Kidney glomerular epithelial cell (primary cell): ENCODE measurements at regions not wholly inside any gene's neighbourhood (a gene's known extent, or its start where the extent isn't known, plus 50 kb on each side); places are given as distances from the start of the nearest gene placed in this dataset.
"Not testable (repeated sequence)": the region's sequence is repeated elsewhere in the genome, so short reads cannot be mapped to it uniquely, and the experiment has no call there.

Experiments used
- DNase-seq: peaks from one replicate; lab custom pipeline; 2025; lab: John Stamatoyannopoulos, UW

DNA sequence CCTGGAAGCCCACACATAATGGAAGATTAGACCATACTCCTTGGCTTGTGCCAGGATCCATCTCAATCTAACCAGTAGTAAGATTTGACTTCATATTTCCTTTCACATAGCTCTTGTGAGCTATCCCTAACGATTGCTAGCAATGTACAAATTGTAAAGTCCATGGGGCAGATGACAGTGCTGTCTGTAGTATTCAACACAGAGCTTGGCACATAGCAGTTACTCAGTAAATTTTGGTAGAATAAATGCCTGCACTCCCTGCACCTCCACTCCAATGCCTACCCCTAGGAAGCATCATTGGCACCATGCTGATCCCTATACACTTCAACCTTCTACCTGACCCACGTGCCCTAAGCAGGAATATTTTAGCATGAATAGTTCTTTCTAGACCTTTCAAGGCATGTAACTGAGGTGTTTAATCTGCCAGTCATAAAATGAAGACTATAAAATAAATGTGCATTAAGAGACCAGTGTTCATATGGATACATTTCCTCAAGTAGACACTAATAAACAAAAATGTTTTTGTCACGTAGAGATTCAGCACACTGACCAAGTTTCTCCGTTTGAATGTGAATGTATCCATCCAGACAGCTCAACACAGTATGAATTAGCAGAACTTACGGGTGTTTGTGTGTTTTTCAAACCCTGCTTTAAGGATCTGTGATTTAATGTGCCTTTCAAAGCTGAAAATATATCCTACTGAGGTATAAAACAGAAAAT is 98.8 kb downstream of the BMP4 start:
- no peak for DNase-seq

DNA sequence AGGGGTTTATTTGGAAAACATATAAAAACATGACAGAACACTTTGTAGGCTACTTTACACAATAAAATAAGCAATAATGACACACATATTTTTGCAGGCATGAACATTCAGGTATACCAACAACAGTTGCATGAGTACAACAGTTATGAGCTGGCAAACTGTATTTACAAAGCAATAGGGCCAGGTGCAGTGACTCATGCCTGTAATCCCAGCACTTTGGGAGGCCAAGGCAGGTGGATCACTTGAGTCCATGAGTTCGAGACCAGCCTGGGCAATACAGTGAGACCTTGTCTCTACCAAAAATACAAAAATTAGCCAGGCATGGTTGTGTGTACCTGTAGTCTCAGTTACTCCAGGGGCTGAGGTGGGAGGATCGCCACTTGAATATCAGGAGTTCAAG is 101.1 kb downstream of the BMP4 start:
- DNase-seq: no peak

DNA sequence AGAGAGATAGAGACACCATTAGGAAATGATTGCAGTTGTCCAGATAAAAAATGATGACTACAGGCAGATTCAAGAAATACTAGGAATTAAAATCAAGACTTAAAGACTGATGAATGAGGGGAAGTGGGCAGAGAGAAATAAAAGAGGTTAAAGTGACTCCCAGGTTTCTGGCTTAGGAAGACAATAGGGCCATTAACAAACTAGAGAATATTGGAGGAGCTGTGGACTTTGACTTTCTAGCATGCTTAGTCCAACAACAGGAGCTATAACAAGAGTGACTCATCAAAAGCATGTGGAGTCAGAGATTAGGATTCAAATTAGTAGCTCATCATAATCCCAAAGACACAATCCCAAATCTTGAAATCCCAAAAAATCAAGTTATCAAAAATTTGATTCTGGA is 101.5 kb downstream of the BMP4 start:
- no peak for DNase-seq

DNA sequence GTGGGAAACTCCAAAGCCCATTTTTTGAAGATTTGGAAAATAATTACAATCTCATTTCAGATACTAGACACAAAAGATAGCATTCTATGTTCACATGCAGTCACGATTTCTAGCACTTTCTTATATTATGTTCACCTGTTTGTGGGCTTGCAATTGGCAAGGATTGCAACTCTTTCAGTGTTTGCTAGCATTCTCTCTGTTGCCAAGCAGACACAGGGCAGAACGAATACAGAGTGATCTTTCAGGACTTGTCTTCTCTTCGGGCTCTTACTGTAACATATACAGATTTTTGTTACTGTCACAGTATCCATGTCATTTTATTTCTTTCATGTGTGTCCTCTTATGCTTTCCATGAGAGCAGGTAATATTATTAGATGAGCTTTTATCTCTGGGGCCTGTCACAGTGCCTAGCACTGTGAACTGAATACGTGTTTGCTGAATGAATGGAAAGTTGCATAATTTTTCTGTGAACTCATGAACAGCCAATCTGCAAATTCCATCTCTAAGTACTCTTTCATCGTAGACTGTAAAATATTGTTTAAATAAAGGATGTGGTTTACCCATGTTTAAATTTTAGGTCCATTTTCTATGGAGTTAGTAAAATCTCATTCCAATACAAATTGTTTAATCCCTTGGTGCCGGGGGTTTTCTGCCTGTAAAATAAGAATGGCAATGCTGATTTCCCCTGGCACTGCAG is 105.1 kb downstream of the BMP4 start:
- no peak for DNase-seq

DNA sequence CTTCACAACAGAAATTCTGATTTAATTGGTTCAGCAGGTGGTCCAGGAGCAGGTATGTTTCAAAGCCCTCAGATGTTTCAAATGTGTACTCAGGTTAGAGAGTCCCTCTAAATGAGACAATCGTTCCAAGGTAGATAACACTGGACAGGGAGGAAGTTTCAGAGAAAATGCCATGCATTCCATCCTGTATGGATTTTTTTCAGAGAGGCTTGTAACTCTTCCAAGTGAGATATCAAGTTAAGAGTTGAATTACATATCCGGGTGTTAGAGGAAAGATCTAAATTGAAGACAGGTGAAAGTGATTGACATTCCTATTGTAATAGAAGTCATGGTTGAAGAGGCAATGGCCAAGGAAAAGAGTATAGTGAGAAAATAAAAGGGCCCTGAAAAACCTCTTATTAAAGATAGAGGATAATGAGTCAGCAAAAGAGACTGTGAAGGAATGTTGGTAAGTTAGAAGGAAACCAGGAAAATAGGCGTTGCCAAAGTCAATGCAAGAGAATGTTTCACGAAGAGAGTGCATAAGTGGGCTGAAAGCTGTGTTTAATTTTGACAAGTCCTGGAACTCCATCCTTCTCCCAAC is 105.8 kb downstream of the BMP4 start:
- peak; percentile 77 for DNase-seq

DNA sequence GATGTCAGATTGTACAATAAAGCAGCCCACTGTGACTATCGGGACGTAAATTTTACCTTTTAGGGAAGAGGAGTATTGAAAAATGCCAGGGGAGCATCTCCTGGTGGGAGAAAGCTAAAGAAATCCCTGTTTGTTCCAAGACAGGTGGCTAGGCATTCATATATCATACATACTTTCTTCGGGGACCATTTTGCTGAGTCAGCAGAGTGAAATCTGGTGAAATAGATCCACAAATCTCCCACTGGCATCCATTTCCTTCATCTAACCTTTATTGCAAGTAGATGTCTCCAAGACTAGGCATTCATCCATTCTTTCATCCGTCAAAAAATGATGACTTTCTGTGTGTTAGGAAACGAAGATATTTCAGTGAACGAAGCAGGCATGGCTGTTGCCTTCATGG is 107.1 kb downstream of the BMP4 start:
- no peak for DNase-seq

DNA sequence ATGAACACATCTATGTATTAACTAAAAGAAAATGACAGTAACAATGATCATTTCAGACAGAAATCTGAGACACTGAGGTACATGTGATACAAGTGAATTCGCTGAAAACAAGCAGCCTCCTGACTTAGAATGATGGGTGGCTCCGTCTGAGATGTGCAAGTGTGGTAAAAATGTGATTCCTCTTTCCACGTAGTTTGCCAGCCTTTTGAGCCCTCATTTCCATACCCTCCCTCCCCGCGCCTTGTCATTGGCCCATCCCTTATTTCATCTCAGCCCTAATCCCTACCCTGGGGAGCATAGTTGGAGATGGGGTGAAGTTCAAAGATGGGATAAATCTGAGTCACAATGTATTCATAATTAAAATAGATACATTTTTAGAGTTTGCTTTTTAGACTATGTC is 107.8 kb downstream of the BMP4 start:
- no peak for DNase-seq

DNA sequence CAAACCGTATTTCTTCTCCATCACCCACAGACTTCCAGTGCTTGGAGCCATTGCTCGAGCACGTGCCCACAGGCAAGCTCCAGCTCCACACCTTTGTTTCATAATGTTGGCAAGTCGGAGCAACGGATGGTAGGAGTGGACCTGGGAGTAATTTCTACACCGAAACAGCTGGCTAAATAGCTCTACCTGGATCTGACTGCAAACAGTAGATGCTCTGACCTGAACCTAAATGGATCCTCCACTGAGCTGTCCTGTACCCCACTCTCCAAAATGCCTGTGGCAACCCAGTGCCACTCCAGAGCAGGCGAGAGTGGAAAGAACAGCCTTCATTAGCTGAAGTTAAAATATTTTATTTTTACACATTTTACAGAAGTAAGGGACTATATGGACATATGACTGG is 108.7 kb downstream of the BMP4 start:
- DNase-seq: no peak

DNA sequence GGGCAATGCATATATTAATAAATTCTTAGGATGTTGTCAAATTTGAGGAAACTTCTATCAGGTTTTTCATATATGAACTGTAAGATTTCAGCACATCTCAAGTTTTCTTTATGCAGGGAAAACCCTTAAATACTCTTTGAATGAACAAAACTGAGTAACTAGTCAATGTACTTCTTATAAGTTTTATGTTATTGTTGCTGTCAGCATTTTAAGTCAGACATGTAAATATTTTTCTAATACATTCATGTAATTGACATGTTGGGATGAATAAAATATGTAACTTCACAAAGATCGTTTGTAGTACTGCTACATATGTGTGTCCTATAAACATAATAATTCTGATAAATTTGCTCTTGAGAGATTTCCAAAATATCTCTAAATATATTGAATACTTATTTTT is 109.6 kb downstream of the BMP4 start:
- no peak for DNase-seq

DNA sequence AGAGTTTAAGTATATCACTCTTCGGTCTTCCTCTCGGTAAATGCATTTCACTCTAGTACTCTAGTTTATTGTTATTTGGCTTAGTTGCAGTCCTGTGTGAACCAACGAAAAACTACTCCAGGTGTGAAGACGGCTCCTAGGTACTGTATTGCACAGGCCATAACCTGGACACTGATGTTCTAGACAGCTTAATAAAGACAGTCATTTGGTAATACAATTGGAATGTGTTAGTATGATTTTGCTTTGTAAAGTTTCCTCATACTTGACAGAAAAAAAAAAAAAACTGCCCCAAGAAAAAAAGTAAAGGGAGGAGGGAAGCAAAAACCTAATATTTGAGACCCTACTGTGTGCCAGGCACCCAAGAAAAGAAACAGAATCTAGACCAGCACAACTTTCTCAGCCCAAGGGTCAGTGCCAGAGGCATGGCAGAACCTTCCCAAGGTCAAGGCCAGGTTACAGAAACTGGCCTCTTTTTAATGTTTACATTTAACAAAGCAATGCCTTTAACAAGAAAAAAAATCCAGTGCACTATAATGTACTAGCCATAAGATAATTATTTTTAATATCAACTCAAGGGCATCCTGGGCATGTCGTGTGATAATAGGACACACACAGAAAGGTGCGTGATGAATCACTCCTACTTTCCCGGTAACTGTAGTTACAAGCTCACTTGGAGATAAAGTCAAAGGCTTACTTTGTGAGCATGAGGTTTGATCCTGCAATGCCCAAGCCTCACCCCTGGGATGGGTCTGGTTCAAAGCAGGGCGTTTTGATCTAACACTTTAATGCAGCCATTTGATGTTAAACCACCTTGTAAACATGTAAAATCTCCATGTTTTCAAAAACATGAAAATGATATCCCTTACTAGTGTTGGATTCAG is 110.6 kb downstream of the BMP4 start:
- peak; percentile 3 for DNase-seq

DNA sequence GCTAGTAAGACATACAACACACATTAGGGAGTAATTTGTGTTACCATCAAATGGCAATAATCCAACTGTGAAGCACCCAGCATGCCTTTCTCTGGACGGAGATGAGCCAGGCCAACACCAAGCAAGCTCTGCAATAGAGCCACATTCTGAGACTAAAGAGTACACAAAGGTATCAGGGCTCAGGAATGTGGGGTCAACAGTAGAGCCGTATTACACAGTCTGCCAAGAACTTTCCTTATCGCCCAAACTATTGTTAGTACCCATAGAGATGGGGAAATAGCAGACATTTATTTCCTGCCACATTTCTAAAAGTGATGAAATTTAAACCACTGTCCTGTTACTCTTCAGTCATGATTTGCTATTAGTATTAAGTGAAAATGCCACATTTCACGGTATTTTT is 113.7 kb downstream of the BMP4 start:
- DNase-seq: peak; percentile 91

DNA sequence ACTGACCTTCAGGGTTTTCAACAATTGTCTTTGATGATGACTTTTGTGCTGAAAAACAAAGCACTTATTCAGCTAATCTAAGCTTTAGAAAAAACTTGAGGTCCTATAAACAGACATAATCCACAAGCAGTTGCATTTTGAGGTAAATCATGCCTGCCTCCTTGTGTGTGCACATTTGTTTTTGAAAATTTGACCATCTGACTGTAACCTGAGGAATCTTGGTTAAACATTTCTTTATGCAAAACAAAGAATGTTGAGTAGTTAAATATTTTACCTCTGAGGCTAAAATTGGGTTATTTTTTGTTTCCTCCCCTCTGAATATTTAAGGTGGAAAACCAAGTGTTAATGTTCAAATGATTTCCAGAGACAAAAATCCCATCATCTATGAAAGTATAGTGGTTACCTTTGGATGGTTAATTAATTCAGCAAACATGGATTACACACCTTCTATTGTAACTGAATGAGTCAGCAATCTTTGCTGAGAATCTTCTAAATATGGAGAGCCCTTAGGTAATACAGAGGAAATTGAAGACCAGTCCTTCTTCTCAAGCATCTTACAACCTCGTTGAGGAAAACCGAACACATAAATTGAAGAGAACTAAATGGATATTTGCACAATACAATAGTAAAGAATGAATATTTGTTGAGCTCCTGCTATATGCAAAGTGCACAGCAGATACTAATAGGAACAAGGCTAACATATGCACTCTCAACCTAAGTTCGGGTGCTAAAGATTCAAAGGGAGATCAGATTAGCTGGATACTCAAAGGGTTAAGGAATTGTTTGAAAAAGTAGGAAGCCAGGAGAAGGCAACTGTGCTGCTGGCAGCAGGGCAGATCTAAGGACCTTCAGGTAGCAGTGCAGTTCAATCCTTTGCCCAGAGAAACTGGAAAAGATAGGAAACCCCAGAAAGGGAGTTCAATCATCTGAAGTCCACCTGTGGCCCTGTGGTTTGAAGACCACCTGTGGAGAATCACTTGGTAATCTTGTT is 115.2 kb downstream of the BMP4 start:
- peak; percentile 23 for DNase-seq

DNA sequence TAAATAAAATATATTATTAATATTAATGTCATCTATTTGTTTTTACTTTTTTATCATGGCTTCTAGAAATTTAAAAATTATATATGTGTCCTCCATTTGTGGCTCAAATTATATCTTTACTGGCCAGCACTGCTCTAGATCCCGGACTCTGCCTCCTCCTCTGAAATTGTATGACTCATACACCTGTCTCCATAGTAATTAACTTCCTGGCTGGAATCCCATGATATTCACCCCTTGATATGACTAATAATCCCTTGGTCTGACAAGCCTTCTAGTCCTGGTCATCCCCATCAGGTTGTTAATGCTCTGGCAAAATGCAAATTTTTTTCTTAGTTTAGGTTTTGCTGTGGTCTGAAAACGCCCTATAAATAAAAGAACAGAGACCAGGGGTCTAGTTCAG is 116.2 kb downstream of the BMP4 start:
- DNase-seq: peak; percentile 94

DNA sequence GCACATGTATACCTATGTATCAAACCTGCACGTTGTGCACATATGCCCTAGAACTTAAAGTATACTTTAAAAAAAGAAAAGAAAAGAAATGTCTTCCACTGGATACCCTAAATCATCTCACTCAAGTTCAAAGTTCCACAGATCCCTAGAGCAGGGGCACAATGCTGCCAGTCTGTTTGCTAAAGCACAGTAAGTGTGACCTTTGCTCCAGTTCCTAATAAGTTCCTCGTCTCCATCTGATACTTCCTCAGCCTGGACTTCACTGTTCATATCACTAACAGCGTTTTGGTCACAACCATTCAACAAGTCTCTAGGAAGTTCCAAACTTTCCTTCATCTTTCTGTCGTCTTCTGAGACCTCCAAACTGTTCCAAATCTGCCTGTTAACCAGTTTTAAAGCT is 118.3 kb downstream of the BMP4 start:
- no peak for DNase-seq

DNA sequence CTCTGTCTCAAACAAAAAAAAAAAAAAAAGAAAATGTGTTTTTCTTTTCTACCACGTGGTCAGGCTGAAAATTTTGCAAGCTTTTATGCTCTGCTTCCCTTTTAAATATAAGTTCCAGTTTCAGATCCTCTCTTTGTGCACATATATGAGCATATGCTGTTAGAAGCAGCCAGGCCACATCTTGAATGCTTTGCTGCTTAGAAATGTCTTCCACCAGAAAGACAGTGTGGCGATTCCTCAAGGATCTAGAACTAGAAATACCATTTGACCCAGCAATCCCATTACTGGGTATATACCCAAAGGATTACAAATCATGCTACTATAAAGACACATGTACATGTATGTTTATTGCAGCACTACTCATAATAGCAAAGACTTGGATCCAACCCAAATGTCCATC is 119.0 kb downstream of the BMP4 start:
- not testable (repeated sequence) for DNase-seq

DNA sequence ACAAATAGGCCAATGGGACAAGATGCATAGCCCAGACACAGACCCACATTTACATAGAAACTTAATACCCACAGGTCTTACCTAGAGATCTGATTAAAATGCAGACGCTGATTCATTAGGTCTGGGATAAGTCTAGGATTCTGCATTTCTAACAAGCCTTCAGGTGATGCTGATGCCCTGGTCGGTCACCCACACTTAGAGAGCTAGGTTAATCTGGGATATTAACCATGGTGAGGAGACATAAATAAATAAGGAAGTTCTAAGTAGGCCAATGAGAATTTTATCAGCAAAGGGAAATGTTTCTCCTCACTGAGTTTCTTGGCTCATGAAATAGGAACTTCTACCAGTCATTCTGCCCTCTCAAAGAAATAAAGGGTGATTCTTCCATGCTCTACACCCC is 120.1 kb downstream of the BMP4 start:
- no peak for DNase-seq

DNA sequence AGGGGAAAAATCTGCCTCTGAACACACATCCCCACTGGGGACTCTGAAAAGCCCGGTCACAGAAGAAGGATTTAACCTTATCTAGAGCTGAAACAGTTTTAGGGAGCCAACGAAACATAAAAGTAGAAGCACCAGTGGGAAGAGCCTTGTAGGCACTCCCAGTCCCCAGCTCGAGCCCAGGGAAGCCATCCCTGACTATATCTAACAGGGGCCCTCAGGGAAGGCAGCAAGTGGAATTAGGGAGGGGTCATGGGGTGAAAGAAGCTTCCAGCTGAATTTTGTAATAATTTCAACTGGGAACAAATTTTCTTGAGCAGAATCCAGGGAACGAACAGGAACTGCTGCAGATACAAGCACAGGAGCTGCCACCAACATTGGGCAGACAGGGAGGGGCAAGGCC is 127.8 kb downstream of the BMP4 start:
- no peak for DNase-seq

DNA sequence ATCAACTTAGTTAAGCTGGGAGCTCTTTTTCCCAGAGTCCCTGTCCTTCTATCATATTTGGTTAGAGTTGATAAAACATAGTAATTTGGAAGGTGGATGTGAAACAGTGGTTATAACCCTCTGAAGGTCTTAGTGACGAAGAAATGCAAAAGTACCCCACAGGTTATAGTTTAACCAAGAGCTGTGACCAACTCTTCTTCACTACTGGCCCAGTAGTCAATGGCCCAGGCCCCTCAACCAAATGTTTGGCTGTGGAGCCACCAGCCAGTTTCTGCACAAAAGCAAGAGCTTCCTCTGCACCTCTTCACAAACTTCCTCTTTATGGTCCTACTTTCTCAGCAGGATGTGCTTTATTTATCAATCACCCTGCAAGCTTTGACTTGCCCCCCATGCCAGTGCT is 132.6 kb downstream of the BMP4 start:
- no peak for DNase-seq

DNA sequence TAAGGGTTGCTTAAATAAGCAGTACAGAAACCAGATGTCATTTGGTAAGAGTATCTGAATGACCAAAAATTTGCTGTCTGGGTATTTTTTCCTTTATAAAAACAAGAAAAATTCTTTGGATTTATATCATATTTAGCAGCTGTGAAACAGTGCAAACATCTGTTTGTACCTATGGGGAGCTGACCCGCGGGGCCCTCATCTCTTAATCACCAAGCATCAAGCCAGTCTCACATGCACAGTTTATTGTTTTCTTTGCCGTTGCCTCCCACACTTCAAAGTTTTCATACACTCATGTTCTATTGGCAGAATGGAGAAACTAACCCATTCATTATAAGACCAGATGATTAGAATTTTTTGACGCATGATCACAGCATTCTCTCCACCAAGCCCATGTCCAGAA is 142.2 kb downstream of the BMP4 start:
- DNase-seq: no peak

DNA sequence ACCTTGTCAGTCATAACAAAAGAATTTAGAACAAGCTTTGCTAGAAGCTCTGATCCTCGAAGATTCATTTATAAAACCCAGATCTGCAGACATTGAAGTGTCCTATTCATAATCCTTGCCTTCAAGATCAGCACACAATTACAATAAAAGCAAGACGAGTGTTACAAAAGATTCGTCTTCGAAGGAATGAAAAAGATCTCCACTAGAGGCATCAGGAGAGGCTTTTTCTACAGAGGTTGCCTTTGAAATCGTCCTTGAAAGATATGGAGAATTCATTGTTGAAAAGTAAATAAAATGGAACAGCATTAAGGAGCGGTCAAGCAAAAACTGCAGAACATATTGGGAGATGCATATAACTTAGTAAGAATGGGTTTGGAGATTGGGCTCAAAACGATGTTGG is 146.4 kb downstream of the BMP4 start:
- no peak for DNase-seq

DNA sequence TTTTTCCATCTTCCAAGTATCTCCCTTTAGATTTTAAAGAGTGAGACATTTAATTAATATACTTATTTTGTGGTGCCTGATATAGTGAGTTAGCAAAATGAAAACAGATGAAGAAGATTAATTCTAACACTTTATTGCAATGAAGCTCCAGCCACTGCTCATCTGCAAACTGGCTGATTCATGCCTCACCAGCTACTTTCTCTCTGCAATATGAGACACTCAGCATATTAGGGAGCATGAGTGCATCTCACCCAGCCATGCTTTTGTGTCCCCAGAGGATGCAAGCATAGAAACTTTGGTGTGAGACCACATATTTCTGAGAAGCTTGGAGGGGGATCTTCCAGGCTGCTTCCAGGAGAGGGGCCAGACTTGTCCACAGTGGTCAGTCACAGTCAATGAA is 148.6 kb downstream of the BMP4 start:
- DNase-seq: no peak
